ENCODE measurements at regions not wholly inside any gene's neighbourhood (a gene's known extent, or its start where the extent isn't known, plus 50 kb on each side); places are given as distances from the start of the nearest gene placed in this dataset.

GRCh38 chr3:84904816-84905555 lies 53.8 kb upstream of the CADM2 start:
- TF ChIP-seq MAX (IDR thresholded peaks at IDR 0.05; ENCODE audit: low read depth, low read length) = no peak
- TF ChIP-seq CTCF (IDR thresholded peaks at IDR 0.05 in 2 of 3, conservative IDR thresholded peaks at IDR 0.05 in 1 of 3; ENCODE audit: control insufficient read depth in 2 of 3, extremely low read depth in 1 of 3, insufficient read depth in 1 of 3, low read depth in 3 of 3, low read length in 3 of 3) = no peak
- TF ChIP-seq TAF1 (IDR thresholded peaks at IDR 0.05; ENCODE audit: borderline replicate concordance, low read depth, low read length) = no peak
- TF ChIP-seq JUND (IDR thresholded peaks at IDR 0.05; ENCODE audit: low read depth, low read length) = no peak
- no peak for TF ChIP-seq POLR2A (IDR thresholded peaks at IDR 0.05; ENCODE audit: low read depth, low read length)
- no peak for TF ChIP-seq STAT1 (conservative IDR thresholded peaks at IDR 0.05)
- no peak for TF ChIP-seq REST (IDR thresholded peaks at IDR 0.05; ENCODE audit: low read depth, low read length)
- no peak for TF ChIP-seq MXI1 (IDR thresholded peaks at IDR 0.05; ENCODE audit: low read depth, low read length)
